ENCODE measurements at regions not wholly inside any gene's neighbourhood (a gene's known extent, or its start where the extent isn't known, plus 50 kb on each side); places are given as distances from the start of the nearest gene placed in this dataset.

- H3K9ac ChIP-seq (ENCODE audit: low read length) = no peak overlapping the region
Measured at GRCh38 chr18:44195394-44196140, 485.1 kb upstream of the SETBP1 start.

GRCh38 chr18:44197832-44198611 is 482.7 kb upstream of the SETBP1 start:
- Histone ChIP-seq H3K27me3 (ENCODE audit: control insufficient read depth, insufficient read depth, low read length) (no peaks in the 10 kb centered on the region), H3K9ac (ENCODE audit: low read length) (no peak overlapping the region), H3K36me3 (ENCODE audit: control insufficient read depth, insufficient read depth, low read length) (no peaks in the 10 kb centered on the region), H3K9me3 (ENCODE audit: control insufficient read depth, insufficient read depth, low read depth, low read length) (no peaks in the 10 kb centered on the region), H3K4me3 (ENCODE audit: low read depth, low read length) (no peak overlapping the region), H3K4me1 (ENCODE audit: control insufficient read depth, insufficient read depth, low read length) (no peaks in the 10 kb centered on the region), H3K27ac (ENCODE audit: low read depth, low read length) (no peak overlapping the region)

More at GRCh38 chr18:44195394-44196140, 485.1 kb upstream of the SETBP1 start:
- Histone ChIP-seq H3K4me1 (ENCODE audit: control insufficient read depth, insufficient read depth, low read length) (no peaks in the 10 kb centered on the region), H3K27me3 (ENCODE audit: control insufficient read depth, insufficient read depth, low read length) (no peaks in the 10 kb centered on the region), H3K27ac (ENCODE audit: low read depth, low read length) (no peak overlapping the region), H3K4me3 (ENCODE audit: low read depth, low read length) (no peak overlapping the region), H3K9me3 (ENCODE audit: control insufficient read depth, insufficient read depth, low read depth, low read length) (no peaks in the 10 kb centered on the region), H3K36me3 (ENCODE audit: control insufficient read depth, insufficient read depth, low read length) (no peaks in the 10 kb centered on the region)

- Histone ChIP-seq H3K36me3 (ENCODE audit: control insufficient read depth, insufficient read depth, low read length) (no peaks in the 10 kb centered on the region), H3K27ac (ENCODE audit: low read depth, low read length) (no peak overlapping the region), H3K9me3 (ENCODE audit: control insufficient read depth, insufficient read depth, low read depth, low read length) (no peaks in the 10 kb centered on the region), H3K27me3 (ENCODE audit: control insufficient read depth, insufficient read depth, low read length) (no peaks in the 10 kb centered on the region), H3K9ac (ENCODE audit: low read length) (no peak overlapping the region), H3K4me1 (ENCODE audit: control insufficient read depth, insufficient read depth, low read length) (no peaks in the 10 kb centered on the region), H3K4me3 (ENCODE audit: low read depth, low read length) (no peak overlapping the region)
Measured at GRCh38 chr18:44198612-44199284, 481.9 kb upstream of the SETBP1 start.

GRCh38 chr18:44213293-44213692 is 467.4 kb upstream of the SETBP1 start:
- Histone ChIP-seq H3K9me3 (ENCODE audit: control insufficient read depth, insufficient read depth, low read depth, low read length) (no peaks in the 10 kb centered on the region), H3K27ac (ENCODE audit: low read depth, low read length) (no peak overlapping the region), H3K4me1 (ENCODE audit: control insufficient read depth, insufficient read depth, low read length) (no peaks in the 10 kb centered on the region), H3K4me3 (ENCODE audit: low read depth, low read length) (no peak overlapping the region), H3K9ac (ENCODE audit: low read length) (no peak overlapping the region), H3K27me3 (ENCODE audit: control insufficient read depth, insufficient read depth, low read length) (no peaks in the 10 kb centered on the region), H3K36me3 (ENCODE audit: control insufficient read depth, insufficient read depth, low read length) (no peaks in the 10 kb centered on the region)

- no peak overlapping the region for H3K9ac ChIP-seq (ENCODE audit: low read length)
- H3K4me3 ChIP-seq (ENCODE audit: low read depth, low read length) = no peak overlapping the region
- H3K27ac ChIP-seq (ENCODE audit: low read depth, low read length) = no peak overlapping the region
- no peaks in the 10 kb centered on the region for H3K27me3 ChIP-seq (ENCODE audit: control insufficient read depth, insufficient read depth, low read length)
- no peaks in the 10 kb centered on the region for H3K36me3 ChIP-seq (ENCODE audit: control insufficient read depth, insufficient read depth, low read length)
- H3K9me3 ChIP-seq (ENCODE audit: control insufficient read depth, insufficient read depth, low read depth, low read length) = no peaks in the 10 kb centered on the region
- no peaks in the 10 kb centered on the region for H3K4me1 ChIP-seq (ENCODE audit: control insufficient read depth, insufficient read depth, low read length)
Measured at GRCh38 chr18:44214396-44214795, 466.3 kb upstream of the SETBP1 start.

GRCh38 chr18:44216169-44216568 is 464.5 kb upstream of the SETBP1 start:
- no peaks in the 10 kb centered on the region for H3K36me3 ChIP-seq (ENCODE audit: control insufficient read depth, insufficient read depth, low read length)
- no peak overlapping the region for H3K4me3 ChIP-seq (ENCODE audit: low read depth, low read length)
- no peak overlapping the region for H3K27ac ChIP-seq (ENCODE audit: low read depth, low read length)
- no peaks in the 10 kb centered on the region for H3K27me3 ChIP-seq (ENCODE audit: control insufficient read depth, insufficient read depth, low read length)
- H3K9ac ChIP-seq (ENCODE audit: low read length) = no peak overlapping the region
- H3K4me1 ChIP-seq (ENCODE audit: control insufficient read depth, insufficient read depth, low read length) = no peaks in the 10 kb centered on the region
- no peaks in the 10 kb centered on the region for H3K9me3 ChIP-seq (ENCODE audit: control insufficient read depth, insufficient read depth, low read depth, low read length)

GRCh38 chr18:44227501-44227900 is 453.2 kb upstream of the SETBP1 start:
- Histone ChIP-seq H3K36me3 (ENCODE audit: control insufficient read depth, insufficient read depth, low read length) (no peaks in the 10 kb centered on the region), H3K9ac (ENCODE audit: low read length) (no peak overlapping the region), H3K27ac (ENCODE audit: low read depth, low read length) (no peak overlapping the region), H3K27me3 (ENCODE audit: control insufficient read depth, insufficient read depth, low read length) (no peaks in the 10 kb centered on the region), H3K4me1 (ENCODE audit: control insufficient read depth, insufficient read depth, low read length) (0 out of 2 replicates have a peak, but pooled peaks cover 3% of the 10 kb centered on the region), H3K4me3 (ENCODE audit: low read depth, low read length) (no peak overlapping the region), H3K9me3 (ENCODE audit: control insufficient read depth, insufficient read depth, low read depth, low read length) (no peaks in the 10 kb centered on the region)

GRCh38 chr18:44229693-44230108 is 451.0 kb upstream of the SETBP1 start:
- Histone ChIP-seq H3K4me1 (ENCODE audit: control insufficient read depth, insufficient read depth, low read length) (0 out of 2 replicates have a peak, but pooled peaks cover 4% of the 10 kb centered on the region), H3K4me3 (ENCODE audit: low read depth, low read length) (no peak overlapping the region), H3K9ac (ENCODE audit: low read length) (no peak overlapping the region), H3K9me3 (ENCODE audit: control insufficient read depth, insufficient read depth, low read depth, low read length) (no peaks in the 10 kb centered on the region), H3K27me3 (ENCODE audit: control insufficient read depth, insufficient read depth, low read length) (no peaks in the 10 kb centered on the region), H3K27ac (ENCODE audit: low read depth, low read length) (no peak overlapping the region), H3K36me3 (ENCODE audit: control insufficient read depth, insufficient read depth, low read length) (no peaks in the 10 kb centered on the region)

- Histone ChIP-seq H3K27ac (ENCODE audit: low read depth, low read length) (no peak overlapping the region), H3K9ac (ENCODE audit: low read length) (no peak overlapping the region), H3K4me3 (ENCODE audit: low read depth, low read length) (no peak overlapping the region), H3K9me3 (ENCODE audit: control insufficient read depth, insufficient read depth, low read depth, low read length) (no peaks in the 10 kb centered on the region), H3K36me3 (ENCODE audit: control insufficient read depth, insufficient read depth, low read length) (no peaks in the 10 kb centered on the region), H3K27me3 (ENCODE audit: control insufficient read depth, insufficient read depth, low read length) (no peaks in the 10 kb centered on the region), H3K4me1 (ENCODE audit: control insufficient read depth, insufficient read depth, low read length) (0 out of 2 replicates have a peak, but pooled peaks cover 4% of the 10 kb centered on the region)
Measured at GRCh38 chr18:44231936-44232335, 448.8 kb upstream of the SETBP1 start.

- Histone ChIP-seq H3K9ac (ENCODE audit: low read length) (no peak overlapping the region), H3K27ac (ENCODE audit: low read depth, low read length) (no peak overlapping the region), H3K27me3 (ENCODE audit: control insufficient read depth, insufficient read depth, low read length) (no peaks in the 10 kb centered on the region), H3K36me3 (ENCODE audit: control insufficient read depth, insufficient read depth, low read length) (no peaks in the 10 kb centered on the region), H3K9me3 (ENCODE audit: control insufficient read depth, insufficient read depth, low read depth, low read length) (no peaks in the 10 kb centered on the region), H3K4me3 (ENCODE audit: low read depth, low read length) (no peak overlapping the region), H3K4me1 (ENCODE audit: control insufficient read depth, insufficient read depth, low read length) (0 out of 2 replicates have a peak, but pooled peaks cover 4% of the 10 kb centered on the region)
Measured at GRCh38 chr18:44232500-44232899, 448.2 kb upstream of the SETBP1 start.

- Histone ChIP-seq H3K27ac (ENCODE audit: low read depth, low read length) (no peak overlapping the region), H3K36me3 (ENCODE audit: control insufficient read depth, insufficient read depth, low read length) (no peaks in the 10 kb centered on the region), H3K4me1 (ENCODE audit: control insufficient read depth, insufficient read depth, low read length) (no peaks in the 10 kb centered on the region), H3K27me3 (ENCODE audit: control insufficient read depth, insufficient read depth, low read length) (no peaks in the 10 kb centered on the region), H3K9ac (ENCODE audit: low read length) (no peak overlapping the region), H3K4me3 (ENCODE audit: low read depth, low read length) (no peak overlapping the region), H3K9me3 (ENCODE audit: control insufficient read depth, insufficient read depth, low read depth, low read length) (no peaks in the 10 kb centered on the region)
Measured at GRCh38 chr18:44238454-44238853, 442.2 kb upstream of the SETBP1 start.
